Activated gamma-delta T cell treated with anti-CD3 and anti-CD28 coated beads, Interleukin-2, amount 50 U/mL, for 16 hours (primary cell): ENCODE measurements at regions not wholly inside any gene's neighbourhood (a gene's known extent, or its start where the extent isn't known, plus 50 kb on each side); places are given as distances from the start of the nearest gene placed in this dataset.
"Not testable (repeated sequence)": the region's sequence is repeated elsewhere in the genome, so short reads cannot be mapped to it uniquely, and the experiment has no call there.

ENCODE experiments used
- DNase-seq: peaks from one replicate; pipeline ENCODE4 v3.0.0-alpha.2; 2020; ENCODE audit warnings: low read depth

- DNase-seq: no peak
Measured at GRCh38 chr2:239833269-239834109, 191.7 kb downstream of the NDUFA10 start.

- no peak for DNase-seq
Measured at GRCh38 chr2:239832490-239833268, 192.5 kb downstream of the NDUFA10 start.

GRCh38 chr2:239831861-239832489 lies 193.2 kb downstream of the NDUFA10 start:
- DNase-seq: no peak

- no peak for DNase-seq
Measured at GRCh38 chr2:239831001-239831731, 194.0 kb downstream of the NDUFA10 start.

GRCh38 chr2:239830121-239831000 lies 194.8 kb downstream of the NDUFA10 start:
- DNase-seq: no peak

- DNase-seq: no peak
Measured at GRCh38 chr2:239829326-239829725, 195.8 kb downstream of the NDUFA10 start.

GRCh38 chr2:239828973-239829275 lies 196.2 kb downstream of the NDUFA10 start:
- DNase-seq: not testable (repeated sequence)

- DNase-seq: no peak
Measured at GRCh38 chr2:239828192-239828972, 196.8 kb downstream of the NDUFA10 start.

- no peak for DNase-seq
Measured at GRCh38 chr2:239827523-239827890, 197.6 kb downstream of the NDUFA10 start.

GRCh38 chr2:239826786-239827522 lies 198.2 kb downstream of the NDUFA10 start:
- no peak for DNase-seq

- DNase-seq: no peak
Measured at GRCh38 chr2:239826376-239826775, 198.8 kb downstream of the NDUFA10 start.

- DNase-seq: no peak
Measured at GRCh38 chr2:239825705-239825979, 199.5 kb downstream of the NDUFA10 start.

- DNase-seq: no peak
Measured at GRCh38 chr2:239824866-239825704, 200.1 kb downstream of the NDUFA10 start.

GRCh38 chr2:239824046-239824694 lies 201.0 kb downstream of the NDUFA10 start:
- no peak for DNase-seq

- no peak for DNase-seq
Measured at GRCh38 chr2:239822146-239822831, 202.9 kb downstream of the NDUFA10 start.

- no peak for DNase-seq
Measured at GRCh38 chr2:239821694-239822075, 203.5 kb downstream of the NDUFA10 start.

- no peak for DNase-seq
Measured at GRCh38 chr2:239820836-239821693, 204.1 kb downstream of the NDUFA10 start.
